SH-SY5Y (cell line): ENCODE measurements at regions not wholly inside any gene's neighbourhood (a gene's known extent, or its start where the extent isn't known, plus 50 kb on each side); places are given as distances from the start of the nearest gene placed in this dataset.

Experiments used
- GATA2 ChIP-seq: IDR thresholded peaks from 2 replicates; pipeline ENCODE4 v1.6.1; 2011; ENCODE audit warnings: mild to moderate bottlenecking, low read depth, low read length
- GATA3 ChIP-seq: IDR thresholded peaks from 2 replicates; pipeline ENCODE4 v1.6.1; 2011; ENCODE audit warnings: low read depth, mild to moderate bottlenecking, low read length, moderate library complexity

GRCh38 chr9:118529210-118529609, 825.0 kb downstream of the TLR4 start:
- TF ChIP-seq GATA2 (no peak), GATA3 (no peak)
